HG03135 (cell line): ENCODE measurements at regions not wholly inside any gene's neighbourhood (a gene's known extent, or its start where the extent isn't known, plus 50 kb on each side); places are given as distances from the start of the nearest gene placed in this dataset.

Experiments used
- ATAC-seq: cut with Tn5 transposase; IDR thresholded peaks from one replicate; pipeline ENCODE4 v1.9.1; 2021; ENCODE audit warnings: mild to moderate bottlenecking, moderate library complexity; ENCODE audit not compliant: unreplicated experiment

DNA sequence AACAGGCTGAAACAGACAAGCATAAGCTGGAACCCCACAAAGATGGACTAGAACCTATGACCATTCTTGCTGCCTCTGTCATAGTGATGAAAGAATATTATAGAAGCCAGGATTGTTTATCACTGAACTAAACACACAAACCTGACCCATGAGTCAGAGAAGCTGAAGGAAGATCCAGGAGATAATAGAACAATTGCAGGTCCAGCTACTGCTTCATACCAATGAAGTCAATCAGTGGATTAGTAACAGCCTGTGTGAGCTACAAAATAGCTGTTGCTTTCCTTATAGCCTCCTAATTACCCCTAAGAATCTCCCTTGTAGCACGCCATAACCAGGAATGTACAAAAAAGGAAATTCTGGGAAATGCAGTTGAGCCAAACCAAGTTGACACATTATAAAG lies 459.9 kb upstream of the ZNF462 start:
- no peak for ATAC-seq

DNA sequence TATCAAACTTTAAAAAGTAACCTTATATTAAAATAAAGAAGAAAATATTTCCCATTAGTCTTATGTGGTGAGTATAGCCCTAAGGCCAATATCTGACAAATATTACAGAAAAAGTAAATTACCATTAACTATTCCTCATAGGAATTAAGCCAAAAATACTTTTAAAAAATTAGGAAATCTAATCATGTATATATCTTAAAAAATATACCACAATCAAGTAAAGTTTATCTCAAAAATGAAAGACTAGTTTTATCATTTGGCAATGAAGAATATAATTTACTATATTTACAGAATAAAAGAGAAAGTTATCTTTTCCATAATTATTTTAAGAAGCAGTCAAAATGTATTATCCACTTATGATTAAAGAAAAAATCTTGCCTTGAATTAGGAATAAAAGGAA lies 458.8 kb upstream of the ZNF462 start:
- no peak for ATAC-seq

DNA sequence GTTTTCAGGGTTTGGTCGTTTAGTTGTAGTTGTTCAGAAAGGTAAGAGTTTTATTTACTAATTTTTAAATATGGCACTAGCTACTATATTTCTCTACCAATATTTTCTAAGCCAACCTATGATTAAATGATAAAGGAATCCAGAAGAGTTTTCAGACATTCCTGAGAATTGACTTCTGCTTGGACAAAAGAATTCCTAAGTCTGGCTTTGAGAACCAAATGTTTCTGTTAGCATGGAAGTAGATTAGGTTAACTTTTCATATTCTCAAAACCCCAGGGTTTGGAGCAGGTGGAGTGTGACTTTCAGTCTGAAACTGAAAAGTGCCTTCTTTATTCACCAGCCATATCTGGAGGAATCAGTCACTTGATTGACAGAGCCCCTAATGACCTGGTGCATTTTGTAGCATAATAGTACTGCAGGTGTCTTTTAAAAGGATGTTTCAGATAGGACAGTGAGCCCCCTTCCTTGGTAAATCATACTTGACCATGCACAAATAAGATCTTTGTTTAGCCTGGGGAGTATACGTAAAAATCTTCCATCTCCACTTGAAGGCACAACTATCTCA lies 457.0 kb upstream of the ZNF462 start:
- no peak for ATAC-seq

DNA sequence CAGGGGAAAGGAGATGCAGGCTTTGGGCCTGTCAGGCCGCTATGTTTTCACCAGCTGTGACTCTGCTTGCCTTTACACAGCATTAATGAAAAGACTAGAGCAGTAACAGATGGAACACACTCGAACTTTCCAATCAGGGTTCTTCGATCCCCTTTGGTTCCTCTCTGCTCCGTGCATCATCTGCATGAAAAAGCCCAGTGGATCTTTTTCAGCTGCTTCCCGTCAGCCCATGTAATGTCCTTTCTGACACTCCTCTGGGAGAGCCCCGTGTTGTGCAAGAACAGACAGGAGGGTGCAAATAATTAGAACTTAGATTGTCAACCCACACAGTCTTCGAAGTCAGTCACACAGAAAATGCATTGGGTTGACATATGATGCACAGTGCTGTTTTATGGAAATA lies 448.9 kb upstream of the ZNF462 start:
- ATAC-seq, result no peak

DNA sequence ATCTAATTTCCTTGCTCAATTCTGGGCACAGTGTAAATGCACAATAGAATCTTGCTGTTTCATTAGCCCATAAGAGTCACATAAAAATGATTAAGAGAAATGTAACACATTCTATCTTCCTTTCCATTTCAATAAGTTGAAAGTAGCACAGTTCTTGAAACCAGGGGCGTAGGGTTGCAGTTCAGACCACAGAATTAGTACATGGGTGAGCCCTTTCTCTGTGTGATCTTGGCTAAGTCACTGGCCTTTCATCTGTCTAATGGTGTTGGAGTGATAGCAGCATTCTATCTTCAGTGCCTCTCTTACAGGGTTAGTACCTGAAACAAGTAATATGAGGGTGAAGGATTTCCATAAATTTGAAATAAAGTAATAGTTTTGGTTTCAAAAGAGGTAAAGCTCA lies 445.3 kb upstream of the ZNF462 start:
- ATAC-seq, result no peak

DNA sequence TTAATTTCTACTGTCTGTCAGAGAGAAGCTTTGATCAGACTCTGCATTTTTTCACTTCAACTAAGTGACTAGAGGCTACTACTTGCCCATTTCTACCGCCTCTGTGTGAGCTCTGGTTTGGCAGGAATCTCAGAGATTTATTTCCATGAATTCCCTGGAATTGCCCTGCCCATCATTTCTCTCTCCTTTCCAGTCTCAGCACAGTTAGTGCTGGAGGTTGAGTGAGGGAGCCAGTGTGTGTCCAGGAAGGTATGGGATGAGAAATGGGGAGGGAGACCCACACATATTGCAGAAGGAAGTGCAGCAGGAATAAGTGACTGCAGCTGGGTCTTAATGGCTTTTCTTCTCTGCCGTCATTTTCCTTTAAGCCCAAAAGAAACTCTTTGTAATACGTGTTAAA lies 443.1 kb upstream of the ZNF462 start:
- ATAC-seq, result no peak

DNA sequence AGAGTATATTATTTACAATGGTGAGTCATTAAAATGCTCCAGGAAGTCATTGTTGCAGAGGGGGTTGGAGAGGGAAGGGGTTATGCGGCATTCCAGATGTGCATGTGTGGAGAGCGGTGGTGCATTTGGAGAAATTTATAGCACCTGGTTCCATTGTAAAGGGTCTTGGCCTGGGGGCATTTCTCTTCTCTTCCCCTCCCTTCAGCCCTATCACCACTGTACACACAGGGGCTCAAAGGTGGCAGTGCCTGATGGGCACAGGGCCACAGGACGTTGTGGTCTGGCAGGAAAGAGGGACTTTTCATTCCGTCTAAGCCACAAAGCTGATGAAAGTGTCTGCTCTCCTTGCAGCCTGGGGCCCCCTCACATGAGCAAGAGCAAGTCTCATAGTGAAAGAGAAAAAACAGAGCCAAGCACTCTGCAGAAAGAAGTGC lies 442.4 kb upstream of the ZNF462 start:
- peak; percentile 69 for ATAC-seq

DNA sequence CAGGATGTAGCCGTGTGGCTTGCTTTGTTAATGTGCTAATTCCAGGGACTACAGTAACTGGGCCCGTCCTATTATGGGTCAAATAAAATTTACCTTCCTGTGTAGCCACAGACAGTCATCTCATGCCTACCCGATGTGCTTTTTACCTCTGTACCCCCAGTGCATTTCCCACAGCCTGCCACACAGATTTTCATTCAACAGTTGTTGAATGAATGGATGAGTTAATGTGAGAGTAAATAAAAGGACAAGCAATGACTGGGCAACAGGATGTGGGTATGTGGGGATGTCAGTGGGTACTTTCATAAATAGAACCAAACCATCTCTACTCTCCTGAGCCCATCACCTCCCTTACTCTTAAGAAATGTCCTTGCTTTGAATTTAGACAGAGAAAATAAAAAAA lies 441.2 kb upstream of the ZNF462 start:
- peak; percentile 34 for ATAC-seq

DNA sequence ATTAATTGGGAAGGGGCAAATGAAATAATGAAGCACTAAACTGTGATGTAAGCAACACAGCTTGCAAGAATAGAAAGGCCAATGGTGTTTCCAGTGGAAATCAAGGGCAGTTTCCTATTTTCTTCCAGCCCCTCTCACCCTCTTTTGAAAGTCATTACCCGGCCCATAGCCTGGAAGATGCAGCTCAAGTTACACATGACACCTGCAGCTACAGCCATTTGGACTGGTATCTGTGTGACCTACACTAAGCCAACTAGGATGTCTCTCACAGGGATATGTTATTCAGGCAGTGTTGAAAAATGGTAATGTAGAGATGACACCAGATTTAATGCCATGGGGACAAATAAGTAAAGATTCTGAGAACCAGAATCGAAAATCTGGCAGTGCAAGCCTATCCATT lies 439.4 kb upstream of the ZNF462 start:
- no peak for ATAC-seq

DNA sequence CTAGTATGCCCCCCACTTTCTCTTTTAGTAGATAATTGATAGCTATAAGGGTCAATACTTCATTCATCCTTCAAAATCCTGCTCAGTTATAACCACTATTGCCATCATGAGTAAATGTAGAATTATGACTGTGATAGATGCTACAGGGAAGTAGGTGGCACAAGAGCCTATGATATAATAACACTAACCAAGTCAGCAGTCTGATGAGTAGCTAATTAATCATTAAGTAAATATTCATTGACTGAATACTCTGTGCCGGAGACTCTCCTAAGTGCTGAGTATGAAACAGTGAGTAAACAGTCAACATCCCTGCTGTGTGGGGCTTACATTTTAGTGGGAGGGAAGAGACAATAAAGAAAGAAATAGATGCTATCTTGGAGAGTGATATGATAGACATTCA lies 430.3 kb upstream of the ZNF462 start:
- ATAC-seq, result no peak

DNA sequence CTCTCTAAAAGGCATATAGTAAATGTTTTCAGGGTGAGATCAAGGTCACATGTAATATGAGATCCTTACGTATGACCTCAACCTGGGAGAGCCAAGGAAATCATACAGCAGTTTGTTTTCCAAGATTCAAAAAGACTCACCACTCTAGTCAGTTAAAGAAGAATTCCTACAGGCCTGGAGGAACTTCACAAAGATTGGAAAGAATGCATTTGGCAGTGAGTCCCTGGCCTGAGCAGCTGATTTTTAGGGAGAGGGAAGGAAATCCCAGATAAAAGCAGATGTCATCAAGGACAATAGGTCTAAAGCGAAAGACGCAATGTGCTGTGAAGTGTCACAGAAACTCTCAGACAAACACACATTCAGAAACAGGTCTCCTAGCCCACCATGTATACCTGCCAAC lies 424.0 kb upstream of the ZNF462 start:
- ATAC-seq, result no peak

DNA sequence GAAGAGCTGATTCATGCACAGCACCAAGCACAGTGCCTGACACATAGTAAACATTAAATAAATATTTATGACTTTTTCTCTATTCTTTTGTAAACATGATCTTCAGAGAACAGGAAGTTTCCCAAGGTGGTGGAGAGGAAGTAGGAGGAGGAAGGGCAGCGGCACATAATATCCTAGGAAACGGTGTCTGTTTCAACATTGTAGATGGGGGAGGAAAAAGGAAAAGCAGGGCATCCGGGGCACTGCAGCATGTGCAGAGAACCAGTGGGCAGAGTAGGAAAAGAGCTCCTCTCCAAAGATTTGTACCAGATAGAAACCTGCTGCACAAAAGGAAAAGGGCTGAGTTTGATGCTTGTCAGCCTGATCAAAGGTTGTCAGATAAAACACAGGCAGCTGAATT lies 421.7 kb upstream of the ZNF462 start:
- ATAC-seq, result no peak

DNA sequence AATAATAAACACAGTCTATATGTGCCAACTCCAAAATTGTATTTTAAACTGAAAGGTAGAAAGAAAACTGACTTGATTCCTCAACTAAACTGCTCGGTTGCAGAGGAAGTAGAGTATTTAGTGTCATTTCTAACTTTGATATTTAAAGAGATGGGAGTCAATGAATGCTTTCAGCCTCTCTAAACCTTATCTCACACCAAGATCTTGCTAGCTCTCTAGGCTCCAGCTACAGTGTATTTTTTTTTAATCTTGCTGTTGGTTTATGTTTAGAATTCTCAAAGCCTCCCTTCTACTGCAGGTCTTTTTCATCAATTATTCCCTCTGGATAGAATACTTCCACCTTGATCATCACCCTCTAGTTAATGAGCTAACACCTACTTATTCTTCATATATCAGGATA lies 419.4 kb upstream of the ZNF462 start:
- ATAC-seq, result no peak

DNA sequence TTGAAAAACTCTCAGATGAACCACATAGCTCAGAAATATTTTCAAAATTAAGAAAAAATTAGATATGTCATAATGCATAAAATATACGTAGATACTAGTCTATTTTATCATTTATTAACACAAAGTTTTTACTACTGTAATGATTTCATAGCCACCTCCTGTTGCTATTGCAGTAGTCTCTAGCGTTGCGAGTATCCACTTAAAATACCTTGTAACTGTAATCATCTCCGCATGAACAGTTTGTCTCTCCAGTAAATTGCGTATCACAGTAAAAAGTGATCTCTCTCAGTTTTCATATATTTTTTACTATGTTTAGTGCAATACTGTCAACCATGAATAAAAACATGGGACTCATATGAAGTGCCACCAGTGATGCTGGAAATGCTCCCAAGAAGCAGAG lies 417.9 kb upstream of the ZNF462 start:
- ATAC-seq, result no peak

DNA sequence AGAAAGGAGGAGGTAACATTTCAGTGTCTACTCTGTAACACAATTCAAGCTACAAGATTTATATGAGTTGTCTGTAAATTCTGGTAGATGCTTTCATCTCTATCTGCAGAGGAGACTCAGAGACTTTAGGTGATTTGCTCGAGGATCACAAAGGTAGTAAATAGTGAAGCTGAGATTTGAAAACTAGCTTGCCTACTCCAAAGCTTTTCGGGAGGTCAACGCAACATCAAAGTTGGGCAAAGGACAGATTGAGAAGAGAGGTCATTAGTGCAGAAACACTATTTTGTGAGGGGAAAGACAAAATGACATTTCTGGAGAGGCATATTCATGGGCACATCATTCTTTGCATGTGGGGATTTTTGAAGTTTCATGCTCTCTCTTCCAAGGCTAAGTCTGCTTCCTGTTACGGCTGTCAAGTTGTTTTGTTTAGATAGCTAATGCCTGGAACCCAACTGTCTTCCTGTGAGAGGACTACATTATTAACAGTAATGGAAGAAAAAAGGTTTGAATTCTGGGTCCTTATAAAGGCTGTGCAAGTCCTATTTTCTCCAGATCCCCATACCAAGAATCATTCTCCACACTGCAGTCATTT lies 413.5 kb upstream of the ZNF462 start:
- no peak for ATAC-seq

DNA sequence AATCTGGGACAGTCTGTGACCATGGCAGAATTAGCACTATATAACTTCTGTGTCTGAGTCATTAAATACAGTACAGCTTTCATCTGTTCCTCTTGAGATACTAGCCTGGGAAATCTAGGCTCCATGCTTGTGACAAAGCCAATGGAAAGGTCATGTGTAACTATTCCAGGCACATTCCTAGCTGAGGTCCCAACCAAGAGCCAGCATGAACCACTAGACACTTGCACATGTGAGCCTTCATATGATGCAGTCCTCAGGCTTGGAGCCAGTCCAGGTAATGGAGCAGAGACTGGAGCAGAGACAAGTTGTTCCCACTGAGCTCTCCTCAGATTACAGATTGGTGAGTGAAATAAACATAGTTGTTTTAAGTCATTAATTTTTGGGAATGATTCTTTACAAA lies 412.4 kb upstream of the ZNF462 start:
- no peak for ATAC-seq

DNA sequence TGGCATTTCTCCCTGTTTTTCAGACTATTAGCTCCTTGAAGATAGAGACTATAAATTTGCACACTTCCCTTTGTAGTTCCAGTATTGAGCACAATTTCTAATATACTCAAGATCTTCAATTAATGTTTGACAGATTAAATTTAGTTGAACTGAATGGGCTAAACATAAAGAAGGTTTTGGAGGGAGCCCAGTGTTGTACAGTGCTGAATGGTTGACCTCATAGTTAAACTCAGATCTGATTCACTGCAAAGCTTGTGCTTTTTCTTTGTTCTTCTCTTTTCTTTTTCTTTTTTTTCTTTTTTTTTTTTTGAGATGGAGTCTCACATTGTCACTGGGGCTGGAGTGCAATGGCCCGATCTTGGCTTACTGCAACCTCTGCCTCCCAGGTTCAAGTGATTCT lies 411.7 kb upstream of the ZNF462 start:
- ATAC-seq, result no peak

DNA sequence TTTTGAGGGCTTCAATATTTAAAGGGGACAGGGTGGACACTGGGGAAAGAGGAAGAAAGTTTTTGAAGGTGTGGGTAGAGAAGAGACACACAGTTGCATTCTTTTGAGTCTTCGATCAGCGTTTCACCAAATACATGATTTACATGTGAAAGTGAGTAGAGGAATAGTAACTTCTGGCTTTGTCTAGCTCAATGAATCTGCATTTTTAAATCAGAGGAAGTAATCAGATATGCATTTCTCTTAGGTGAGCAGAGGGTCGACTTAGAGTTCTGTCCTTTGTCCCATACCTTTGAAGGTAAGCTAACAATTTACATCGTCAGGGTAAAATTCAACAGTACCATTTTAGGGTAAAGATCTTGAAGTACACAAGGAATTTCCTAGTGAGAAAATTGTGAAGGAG lies 406.4 kb upstream of the ZNF462 start:
- ATAC-seq, result no peak

DNA sequence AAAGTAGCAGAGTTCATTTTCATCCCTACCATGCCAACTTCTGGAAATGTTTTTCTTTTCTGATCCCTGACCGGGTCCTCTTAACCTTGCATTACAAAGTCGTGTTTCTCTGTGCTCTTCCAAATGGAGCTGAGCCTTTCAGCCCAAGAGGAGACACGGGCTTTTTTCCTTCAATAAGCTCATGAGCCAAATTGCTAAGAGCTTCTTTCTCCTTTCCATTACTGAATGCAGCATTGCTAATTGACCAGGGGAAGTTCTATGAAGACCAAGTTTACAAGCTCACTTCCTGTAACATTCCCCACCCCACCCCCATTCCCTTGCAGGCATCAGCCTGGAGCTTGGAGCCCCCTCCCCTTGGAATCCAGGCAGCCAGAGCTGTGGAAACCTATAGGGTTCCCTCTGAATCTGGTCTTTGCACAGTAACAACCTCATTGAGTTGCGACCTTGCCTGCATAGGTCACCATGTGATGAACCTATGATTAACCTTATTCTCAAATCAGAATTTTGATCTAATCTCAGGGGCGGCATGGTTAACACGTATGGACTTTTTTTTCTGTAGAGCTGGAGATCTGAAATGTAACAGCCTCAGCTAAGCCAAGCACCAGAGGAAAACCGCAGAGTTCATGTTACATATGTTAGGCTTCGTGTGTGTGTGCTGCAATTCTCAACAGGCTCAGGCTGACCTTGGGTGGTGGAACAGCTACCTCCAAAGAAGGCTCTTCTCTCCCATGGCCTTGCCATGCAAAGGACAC lies 395.7 kb upstream of the ZNF462 start:
- no peak for ATAC-seq

DNA sequence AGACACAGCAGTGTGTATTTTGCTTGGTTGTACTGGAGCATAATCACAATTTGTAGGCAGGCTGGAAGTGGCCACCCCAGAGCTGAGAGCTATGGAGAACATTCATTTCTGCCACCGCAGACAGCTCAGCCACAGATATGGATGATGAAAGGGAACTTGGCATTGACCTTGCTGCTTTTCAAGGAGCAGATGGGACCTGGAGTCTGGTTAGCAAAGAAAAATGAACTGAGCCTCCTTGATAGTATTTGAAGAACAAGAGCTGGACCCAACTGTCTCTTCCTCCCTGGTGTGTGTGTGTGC lies 395.2 kb upstream of the ZNF462 start:
- no peak for ATAC-seq

DNA sequence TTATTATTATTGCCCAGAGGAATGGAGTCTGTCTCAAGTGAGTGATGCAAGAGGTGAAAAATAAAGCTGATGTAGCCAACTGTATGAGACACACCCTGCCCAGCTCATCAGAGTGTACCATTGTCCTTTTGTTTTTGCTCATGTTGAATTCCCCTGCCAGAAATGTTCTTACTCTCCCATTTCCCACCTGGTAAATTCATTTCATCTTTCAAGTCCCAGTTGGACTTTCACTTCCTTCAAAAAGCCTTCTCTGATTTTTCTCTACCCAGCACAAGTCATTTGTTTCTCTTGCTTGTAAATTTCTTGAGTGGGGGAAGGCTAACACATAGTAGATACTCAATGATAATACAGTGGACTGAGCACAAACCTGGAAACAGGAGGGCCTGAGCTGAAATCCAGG lies 394.5 kb upstream of the ZNF462 start:
- ATAC-seq, result no peak

DNA sequence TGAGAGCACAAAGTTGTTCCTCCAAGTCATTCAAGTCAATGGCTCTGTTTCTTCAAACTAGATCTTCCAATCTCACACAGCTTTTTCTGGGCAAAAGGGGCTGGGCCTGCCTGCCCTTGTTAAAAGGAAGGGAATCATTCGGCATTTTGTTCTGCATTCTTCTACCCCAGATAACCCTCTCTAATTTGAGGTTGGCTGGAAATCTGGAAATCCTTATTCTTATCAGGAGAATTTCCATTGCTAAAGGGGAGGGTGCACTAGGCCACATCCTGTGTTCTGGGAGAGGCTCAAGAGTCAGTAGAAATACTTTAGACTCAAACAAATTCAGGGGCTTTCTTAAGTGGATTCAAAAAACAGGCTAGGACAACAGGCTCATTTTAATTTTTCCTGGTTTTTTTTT lies 384.7 kb upstream of the ZNF462 start:
- no peak for ATAC-seq

DNA sequence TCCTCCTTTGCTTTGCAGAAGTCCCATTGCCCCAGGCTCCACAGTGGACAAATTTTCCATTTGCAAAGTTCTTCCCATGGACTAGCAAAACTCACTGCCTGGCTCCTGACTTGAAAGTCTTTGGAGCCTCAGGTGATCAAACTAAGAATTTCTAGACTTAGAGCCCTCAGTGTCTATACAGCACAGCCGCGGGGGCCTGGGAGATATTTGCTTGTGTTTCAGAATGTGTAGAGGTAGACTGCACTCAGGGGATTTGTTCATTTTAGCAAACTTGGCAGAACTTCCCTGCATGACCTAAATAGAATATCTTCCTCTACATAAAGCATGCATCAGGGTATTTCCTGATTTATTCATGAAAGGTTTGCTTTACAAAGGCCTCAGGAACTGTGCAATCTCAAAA lies 384.2 kb upstream of the ZNF462 start:
- ATAC-seq, result no peak
